Vagina (tissue), 2 donors: ENCODE measurements at regions not wholly inside any gene's neighbourhood (a gene's known extent, or its start where the extent isn't known, plus 50 kb on each side); places are given as distances from the start of the nearest gene placed in this dataset.

Experiments
- DNase-seq, 2 donors: peaks; one replicate each; pipeline ENCODE4 v3.0.0-alpha.2; 2017; ENCODE audit errors: extremely low spot score in 2 of 2
- H3K27ac ChIP-seq: fragments of 200-600 bp; sonication (generic); one replicate; pipeline ENCODE4 v1.5.1; 2019
- H3K27me3 ChIP-seq: fragments of 200-600 bp; sonication (generic); one replicate; pipeline ENCODE4 v1.5.1; 2019
- H3K36me3 ChIP-seq, 2 donors: fragments of 200-600 bp; sonication (generic); one replicate each; pipeline ENCODE4 v1.5.1; 2017 to 2019
- H3K4me1 ChIP-seq: fragments of 200-600 bp; sonication (generic); one replicate; pipeline ENCODE4 v1.5.1; 2019
- H3K4me3 ChIP-seq, 2 donors: fragments of 200-600 bp; sonication (generic); 1 replicate in 1 of 2; 2 replicates in 1 of 2; pipeline ENCODE4 v1.5.1; 2016 to 2019
- H3K9me3 ChIP-seq: fragments of 200-600 bp; sonication (generic); one replicate; pipeline ENCODE4 v1.5.1; 2019
- CTCF ChIP-seq, 3 experiments: fragments of 450-650 bp in 2 of 3; fragments of 200-600 bp in 1 of 3; sonication (generic) in 1 of 3; IDR thresholded peaks; one replicate each; pipeline ENCODE4 v1.5.1; 2017 to 2019; ENCODE audit warnings: antibody characterized with exemption in 3 of 3, mild to moderate bottlenecking in 2 of 3, moderate library complexity in 2 of 3
- POLR2A ChIP-seq, 2 donors: fragments of 450-650 bp; IDR thresholded peaks; one replicate each; pipeline ENCODE4 v1.6.1; 2017; ENCODE audit warnings: antibody characterized with exemption in 2 of 2, mild to moderate bottlenecking in 2 of 2, moderate library complexity in 2 of 2
- POLR2AphosphoS5 ChIP-seq, 2 donors: sonication (generic); formaldehyde crosslinking; IDR thresholded peaks; one replicate each; pipeline ENCODE4 v1.9.0; 2017; ENCODE audit warnings: antibody characterized with exemption in 2 of 2, mild to moderate bottlenecking in 2 of 2, low read depth in 1 of 2; ENCODE audit not compliant: insufficient read depth in 1 of 2
- intact Hi-C: fragments of 100-400 bp; cut with DNase I; formaldehyde crosslinking; loops from one replicate; pipeline ENCODE4 v1.15.1; 2023

DNA sequence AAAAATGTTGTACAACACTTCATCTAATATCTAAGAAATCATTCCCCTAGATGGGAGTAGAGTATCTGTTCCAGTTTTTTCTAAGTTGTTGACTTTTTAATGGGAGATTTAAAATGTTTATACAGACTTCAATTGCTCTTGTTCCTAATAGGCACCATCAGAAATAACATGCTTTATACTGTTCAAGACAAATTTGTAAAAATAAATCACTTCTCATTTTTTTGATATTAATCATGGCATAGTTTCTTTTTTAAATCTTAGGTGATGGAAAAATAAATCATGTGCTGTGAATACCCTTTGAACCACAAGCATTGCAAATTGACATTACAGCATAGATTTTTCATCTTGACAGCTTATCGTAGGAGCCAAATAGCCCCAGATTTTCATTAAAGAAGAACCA lies 473.5 kb upstream of the MGAT4C start:
- H3K36me3 ChIP-seq = no peaks in the 10 kb centered on the region
- H3K27ac ChIP-seq = no peak overlapping the region
- no peaks in the 10 kb centered on the region for H3K4me1 ChIP-seq
- H3K27me3 ChIP-seq = no peaks in the 10 kb centered on the region
- no peaks in the 10 kb centered on the region for H3K9me3 ChIP-seq
- no peak for TF ChIP-seq POLR2AphosphoS5 (IDR thresholded peaks at IDR 0.05; ENCODE audit: insufficient read depth in 1 of 2, low read depth in 1 of 2)
- TF ChIP-seq CTCF (IDR thresholded peaks at IDR 0.05) = no peak
- TF ChIP-seq POLR2A (IDR thresholded peaks at IDR 0.05) = no peak
- intact Hi-C loops = no loop called here
- H3K4me3 ChIP-seq = no peak overlapping the region
- DNase-seq = no peak

DNA sequence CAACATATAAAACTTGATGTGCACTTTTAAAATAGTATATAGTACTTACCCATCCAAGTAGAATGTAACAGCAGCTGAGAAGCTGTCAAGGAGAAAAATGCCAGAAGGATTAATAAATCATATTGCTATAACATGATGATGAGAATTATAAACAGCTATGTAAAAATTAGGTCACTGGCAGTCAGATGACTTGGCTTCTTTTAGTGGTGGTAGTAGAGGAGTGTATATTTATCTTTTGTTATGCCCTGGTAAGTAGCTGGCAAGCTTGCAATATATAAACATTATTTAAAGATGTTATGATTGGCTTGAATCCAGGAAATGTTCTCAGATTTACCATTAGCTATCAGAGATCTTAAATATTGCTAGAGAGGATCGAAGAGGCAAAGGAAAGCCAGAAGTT lies 471.0 kb upstream of the MGAT4C start:
- TF ChIP-seq POLR2AphosphoS5 (IDR thresholded peaks at IDR 0.05; ENCODE audit: insufficient read depth in 1 of 2, low read depth in 1 of 2) (no peak), CTCF (IDR thresholded peaks at IDR 0.05) (no peak), POLR2A (IDR thresholded peaks at IDR 0.05) (no peak)
- H3K4me3 ChIP-seq = no peak overlapping the region
- no peaks in the 10 kb centered on the region for H3K27me3 ChIP-seq
- no peaks in the 10 kb centered on the region for H3K9me3 ChIP-seq
- intact Hi-C loops = no loop called here
- no peaks in the 10 kb centered on the region for H3K4me1 ChIP-seq
- DNase-seq = no peak
- H3K27ac ChIP-seq = no peak overlapping the region
- H3K36me3 ChIP-seq = no peaks in the 10 kb centered on the region

DNA sequence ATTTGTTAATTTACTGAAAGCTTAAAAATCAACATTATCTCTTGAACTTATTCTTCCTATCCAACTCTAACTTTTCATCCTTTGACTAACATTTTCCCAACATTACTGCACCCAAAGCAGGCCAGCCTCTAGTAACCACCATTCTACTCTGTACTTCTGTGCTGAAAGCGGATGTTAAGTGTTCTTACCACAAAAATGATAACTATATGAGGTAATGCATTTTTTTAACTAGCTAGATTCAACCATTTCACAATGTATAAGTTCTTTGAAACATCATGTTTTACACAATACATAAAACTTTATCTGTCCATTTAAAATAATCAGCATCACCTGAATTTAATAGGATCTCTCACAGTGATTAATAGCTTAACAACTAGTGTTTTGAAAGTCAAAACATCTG lies 468.5 kb upstream of the MGAT4C start:
- H3K4me1 ChIP-seq = no peaks in the 10 kb centered on the region
- no peak for DNase-seq
- intact Hi-C loops = no loop called here
- H3K27ac ChIP-seq = no peak overlapping the region
- H3K36me3 ChIP-seq = no peaks in the 10 kb centered on the region
- H3K9me3 ChIP-seq = no peaks in the 10 kb centered on the region
- no peak overlapping the region for H3K4me3 ChIP-seq
- TF ChIP-seq CTCF (IDR thresholded peaks at IDR 0.05) = no peak
- TF ChIP-seq POLR2A (IDR thresholded peaks at IDR 0.05) = no peak
- TF ChIP-seq POLR2AphosphoS5 (IDR thresholded peaks at IDR 0.05; ENCODE audit: insufficient read depth in 1 of 2, low read depth in 1 of 2) = no peak
- no peaks in the 10 kb centered on the region for H3K27me3 ChIP-seq

- no peak for DNase-seq
- H3K4me3 ChIP-seq = no peak overlapping the region
- H3K9me3 ChIP-seq = no peaks in the 10 kb centered on the region
- no peak overlapping the region for H3K27ac ChIP-seq
- no peaks in the 10 kb centered on the region for H3K4me1 ChIP-seq
- TF ChIP-seq POLR2A (IDR thresholded peaks at IDR 0.05) = no peak
- no peak for TF ChIP-seq CTCF (IDR thresholded peaks at IDR 0.05)
- no peak for TF ChIP-seq POLR2AphosphoS5 (IDR thresholded peaks at IDR 0.05; ENCODE audit: insufficient read depth in 1 of 2, low read depth in 1 of 2)
- intact Hi-C loops = no loop called here
- H3K27me3 ChIP-seq = no peaks in the 10 kb centered on the region
- no peaks in the 10 kb centered on the region for H3K36me3 ChIP-seq
Observed at GRCh38 chr12:86723326-86723725, 467.1 kb upstream of the MGAT4C start.

GRCh38 chr12:86721713-86722397 lies 465.7 kb upstream of the MGAT4C start:
- H3K27me3 ChIP-seq = no peaks in the 10 kb centered on the region
- TF ChIP-seq POLR2AphosphoS5 (IDR thresholded peaks at IDR 0.05; ENCODE audit: insufficient read depth in 1 of 2, low read depth in 1 of 2) (no peak), CTCF (IDR thresholded peaks at IDR 0.05) (no peak), POLR2A (IDR thresholded peaks at IDR 0.05) (no peak)

More at GRCh38 chr12:86721713-86722397, 465.7 kb upstream of the MGAT4C start:
- H3K36me3 ChIP-seq = no peaks in the 10 kb centered on the region
- H3K4me3 ChIP-seq = no peak overlapping the region
- no peaks in the 10 kb centered on the region for H3K4me1 ChIP-seq
- H3K27ac ChIP-seq = no peak overlapping the region
- DNase-seq = no peak
- intact Hi-C loops = no loop called here
- H3K9me3 ChIP-seq = no peaks in the 10 kb centered on the region
